NT2/D1 (cell line): ENCODE measurements at regions not wholly inside any gene's neighbourhood (a gene's known extent, or its start where the extent isn't known, plus 50 kb on each side); places are given as distances from the start of the nearest gene placed in this dataset.

Experiments used
- SUZ12 ChIP-seq: IDR thresholded peaks from 2 replicates; pipeline ENCODE4 v1.6.1; 2011; ENCODE audit not compliant: insufficient read length, insufficient read depth; ENCODE audit errors: extremely low read depth
- YY1 ChIP-seq: IDR thresholded peaks from 2 replicates; pipeline ENCODE4 v1.6.1; 2011; ENCODE audit not compliant: insufficient read length, insufficient read depth
- ZNF274 ChIP-seq: IDR thresholded peaks from 2 replicates; pipeline ENCODE4 v1.6.1; 2011; ENCODE audit warnings: mild to moderate bottlenecking, low read depth, low read length

- TF ChIP-seq YY1 (no peak), ZNF274 (no peak), SUZ12 (no peak)
These were observed 67.2 kb upstream of the CCDC190 start for GRCh38 chr1:162928141-162928540.
